Esophagus squamous epithelium (tissue), 5 donors: ENCODE measurements at regions not wholly inside any gene's neighbourhood (a gene's known extent, or its start where the extent isn't known, plus 50 kb on each side); places are given as distances from the start of the nearest gene placed in this dataset.
"Not testable (repeated sequence)": the region's sequence is repeated elsewhere in the genome, so short reads cannot be mapped to it uniquely, and the experiment has no call there.

Experiments
- DNase-seq: peaks from one replicate; lab custom pipeline; 2025; lab: John Stamatoyannopoulos, UW
- H3K27ac ChIP-seq, 4 donors: fragments of 200-600 bp; sonication (generic); one replicate each; pipeline ENCODE4 v1.5.1; 2016 to 2019; ENCODE audit warnings: mild to moderate bottlenecking in 1 of 4
- H3K27me3 ChIP-seq, 4 donors: fragments of 200-600 bp; sonication (generic); 1 replicate in 3 of 4; 2 replicates in 1 of 4; pipeline versions ENCODE4 v1.5.1 to v1.6.0; 2017 to 2021; ENCODE audit warnings: antibody characterized with exemption in 1 of 4
- H3K36me3 ChIP-seq, 3 donors: fragments of 200-600 bp; sonication (generic); one replicate each; pipeline ENCODE4 v1.5.1; 2016 to 2019
- H3K4me1 ChIP-seq, 3 donors: fragments of 200-600 bp; sonication (generic); one replicate each; pipeline ENCODE4 v1.5.1; 2017 to 2019
- H3K4me3 ChIP-seq, 4 donors: fragments of 200-600 bp; sonication (generic); 1 replicate in 3 of 4; 2 replicates in 1 of 4; pipeline ENCODE4 v1.5.1; 2016 to 2019; ENCODE audit warnings: mild to moderate bottlenecking in 2 of 4, moderate library complexity in 1 of 4
- H3K9me3 ChIP-seq, 3 donors: fragments of 200-600 bp; sonication (generic); one replicate each; pipeline ENCODE4 v1.5.1; 2016 to 2019
- CTCF ChIP-seq, 6 experiments: fragments of 450-650 bp in 4 of 6; fragments of 200-600 bp in 2 of 6; sonication (generic) in 2 of 6; IDR thresholded peaks; one replicate each; pipeline ENCODE4 v1.5.1; 2016 to 2019; ENCODE audit warnings: antibody characterized with exemption in 6 of 6, mild to moderate bottlenecking in 4 of 6, moderate library complexity in 4 of 6
- POLR2A ChIP-seq, 4 donors: fragments of 450-650 bp; IDR thresholded peaks; one replicate each; pipeline ENCODE4 v1.6.1; 2017; ENCODE audit warnings: antibody characterized with exemption in 4 of 4, mild to moderate bottlenecking in 4 of 4, moderate library complexity in 3 of 4
- WGBS, 2 donors: methylation state at CpG; one replicate each; pipeline ENCODE4 v1.1.5; 2018; 5-methylcytosine and 5-hydroxymethylcytosine counted together
- intact Hi-C: fragments of 100-400 bp; cut with DNase I; formaldehyde crosslinking; loops from one replicate; pipeline ENCODE4 v1.15.0; 2022
- donor health status: DM: yes; HTN: yes; CAD: no.

GRCh38 chr2:192634557-192634956 lies 439.8 kb upstream of the TMEFF2 start:
- peaks cover 0 to 4% (median 0%) of the 10 kb centered on the region in 3 donors for H3K9me3 ChIP-seq
- no peak overlapping the region for H3K27ac ChIP-seq
- no peak for DNase-seq
- H3K27me3 ChIP-seq: no peaks in the 10 kb centered on the region
- 60 to 62% methylated on average over 1 to 3 of the region's 3 CpGs for WGBS, 2 donors
- TF ChIP-seq POLR2A (IDR thresholded peaks at IDR 0.05): no peak
- TF ChIP-seq CTCF (IDR thresholded peaks at IDR 0.05): no peak
- no peaks in the 10 kb centered on the region for H3K36me3 ChIP-seq
- H3K4me1 ChIP-seq: no peaks in the 10 kb centered on the region
- no peak overlapping the region for H3K4me3 ChIP-seq
- intact Hi-C loops: no loop called here

- WGBS, 2 donors: 76 to 89% methylated on average over 2 of the region's 2 CpGs
- TF ChIP-seq POLR2A (IDR thresholded peaks at IDR 0.05) (no peak), CTCF (IDR thresholded peaks at IDR 0.05) (no peak)
- intact Hi-C loops: no loop called here
Observed at GRCh38 chr2:192628017-192628416, 433.3 kb upstream of the TMEFF2 start.

GRCh38 chr2:192615105-192615504 lies 420.4 kb upstream of the TMEFF2 start:
- DNase-seq: no peak
- H3K4me1 ChIP-seq: no peaks in the 10 kb centered on the region
- H3K27ac ChIP-seq: no peak overlapping the region
- no peaks in the 10 kb centered on the region for H3K27me3 ChIP-seq
- H3K36me3 ChIP-seq: no peaks in the 10 kb centered on the region
- TF ChIP-seq CTCF (IDR thresholded peaks at IDR 0.05): no peak
- H3K4me3 ChIP-seq: no peak overlapping the region
- H3K9me3 ChIP-seq: no peaks in the 10 kb centered on the region
- intact Hi-C loops: no loop called here

More at GRCh38 chr2:192628017-192628416, 433.3 kb upstream of the TMEFF2 start:
- Histone ChIP-seq H3K27me3 (no peaks in the 10 kb centered on the region), H3K4me1 (no peaks in the 10 kb centered on the region), H3K36me3 (no peaks in the 10 kb centered on the region), H3K4me3 (no peak overlapping the region), H3K9me3 (no peaks in the 10 kb centered on the region), H3K27ac (no peak overlapping the region)
- DNase-seq: no peak

GRCh38 chr2:192604295-192604694 lies 409.6 kb upstream of the TMEFF2 start:
- WGBS, 2 donors: 75% methylated on average over 1 of the region's 1 CpG; no CpG with 5 or more reads in 1 of the 2 donors

GRCh38 chr2:192598649-192599048 lies 403.9 kb upstream of the TMEFF2 start:
- intact Hi-C loops, H3K27ac ChIP-seq, H3K27me3 ChIP-seq, H3K4me3 ChIP-seq, H3K36me3 ChIP-seq, DNase-seq, H3K4me1 ChIP-seq: not testable (repeated sequence)
- peaks cover 0 to 12% (median 0%) of the 10 kb centered on the region in 3 donors for H3K9me3 ChIP-seq
- 82 to 90% methylated on average over 9 of the region's 9 CpGs for WGBS, 2 donors

More at GRCh38 chr2:192604295-192604694, 409.6 kb upstream of the TMEFF2 start:
- DNase-seq: no peak
- Histone ChIP-seq H3K9me3 (peaks cover 0 to 12% (median 0%) of the 10 kb centered on the region in 3 donors), H3K4me1 (no peaks in the 10 kb centered on the region), H3K27me3 (no peaks in the 10 kb centered on the region), H3K36me3 (no peaks in the 10 kb centered on the region), H3K27ac (no peak overlapping the region), H3K4me3 (no peak overlapping the region)
- TF ChIP-seq POLR2A (IDR thresholded peaks at IDR 0.05) (no peak), CTCF (IDR thresholded peaks at IDR 0.05) (no peak)
- intact Hi-C loops: no loop called here

GRCh38 chr2:192593561-192593960 lies 398.8 kb upstream of the TMEFF2 start:
- H3K36me3 ChIP-seq: no peaks in the 10 kb centered on the region
- no peak overlapping the region for H3K4me3 ChIP-seq
- 84 to 87% methylated on average over 6 of the region's 6 CpGs for WGBS, 2 donors
- no peak for DNase-seq
- intact Hi-C loops: no loop called here
- H3K27me3 ChIP-seq: no peaks in the 10 kb centered on the region
- H3K9me3 ChIP-seq: no peaks in the 10 kb centered on the region
- no peak overlapping the region for H3K27ac ChIP-seq
- no peak for TF ChIP-seq POLR2A (IDR thresholded peaks at IDR 0.05)
- no peak for TF ChIP-seq CTCF (IDR thresholded peaks at IDR 0.05)
- no peaks in the 10 kb centered on the region for H3K4me1 ChIP-seq
